ENCODE measurements at regions not wholly inside any gene's neighbourhood (a gene's known extent, or its start where the extent isn't known, plus 50 kb on each side); places are given as distances from the start of the nearest gene placed in this dataset.

DNA sequence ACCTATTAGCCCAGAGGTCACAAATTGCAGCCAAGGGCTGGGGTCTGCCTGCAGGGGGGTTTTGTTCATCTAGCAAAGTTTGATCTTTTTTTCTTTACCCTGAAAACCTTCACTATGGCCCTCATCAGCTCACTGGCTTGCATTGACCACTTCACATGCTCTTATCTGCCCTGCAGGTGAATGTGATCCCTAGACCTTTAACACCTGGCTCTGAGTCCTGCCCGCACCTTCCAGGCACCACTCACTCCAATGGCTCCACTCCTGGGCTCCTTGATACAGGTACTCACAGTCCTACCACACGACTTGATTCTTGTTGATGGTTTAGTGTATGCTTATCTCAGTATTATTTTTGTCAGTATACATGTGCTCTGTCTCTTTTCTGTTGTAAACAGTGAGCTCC lies 92.5 kb downstream of the FEM1C start:
- no peak for TF ChIP-seq EZH2 (IDR thresholded peaks at IDR 0.05; ENCODE audit: borderline replicate concordance)
- TF ChIP-seq, protein P1, sequence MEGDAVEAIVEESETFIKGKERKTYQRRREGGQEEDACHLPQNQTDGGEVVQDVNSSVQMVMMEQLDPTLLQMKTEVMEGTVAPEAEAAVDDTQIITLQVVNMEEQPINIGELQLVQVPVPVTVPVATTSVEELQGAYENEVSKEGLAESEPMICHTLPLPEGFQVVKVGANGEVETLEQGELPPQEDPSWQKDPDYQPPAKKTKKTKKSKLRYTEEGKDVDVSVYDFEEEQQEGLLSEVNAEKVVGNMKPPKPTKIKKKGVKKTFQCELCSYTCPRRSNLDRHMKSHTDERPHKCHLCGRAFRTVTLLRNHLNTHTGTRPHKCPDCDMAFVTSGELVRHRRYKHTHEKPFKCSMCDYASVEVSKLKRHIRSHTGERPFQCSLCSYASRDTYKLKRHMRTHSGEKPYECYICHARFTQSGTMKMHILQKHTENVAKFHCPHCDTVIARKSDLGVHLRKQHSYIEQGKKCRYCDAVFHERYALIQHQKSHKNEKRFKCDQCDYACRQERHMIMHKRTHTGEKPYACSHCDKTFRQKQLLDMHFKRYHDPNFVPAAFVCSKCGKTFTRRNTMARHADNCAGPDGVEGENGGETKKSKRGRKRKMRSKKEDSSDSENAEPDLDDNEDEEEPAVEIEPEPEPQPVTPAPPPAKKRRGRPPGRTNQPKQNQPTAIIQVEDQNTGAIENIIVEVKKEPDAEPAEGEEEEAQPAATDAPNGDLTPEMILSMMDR (IDR thresholded peaks at IDR 0.05; ENCODE audit: poor library complexity), result no peak

Data from hepatocyte (in vitro differentiated cells).